22Rv1 (cell line): ENCODE measurements at regions not wholly inside any gene's neighbourhood (a gene's known extent, or its start where the extent isn't known, plus 50 kb on each side); places are given as distances from the start of the nearest gene placed in this dataset.
"Not testable (repeated sequence)": the region's sequence is repeated elsewhere in the genome, so short reads cannot be mapped to it uniquely, and the experiment has no call there.

Source experiments
- H3K27ac ChIP-seq: fragments of 450-650 bp; 2 replicates; pipeline ENCODE4 v1.5.1; 2017
- TF ChIP-seq, protein P1 (sequence below): fragments of 450-650 bp; IDR thresholded peaks from 2 replicates; pipeline ENCODE4 v1.5.1; 2017; ENCODE audit warnings: mild to moderate bottlenecking

- not testable (repeated sequence) for H3K27ac ChIP-seq
Measured at GRCh38 chrY:11151724-11152123, 1549.3 kb upstream of the USP9Y start.

- not testable (repeated sequence) for H3K27ac ChIP-seq
- TF ChIP-seq, protein P1, sequence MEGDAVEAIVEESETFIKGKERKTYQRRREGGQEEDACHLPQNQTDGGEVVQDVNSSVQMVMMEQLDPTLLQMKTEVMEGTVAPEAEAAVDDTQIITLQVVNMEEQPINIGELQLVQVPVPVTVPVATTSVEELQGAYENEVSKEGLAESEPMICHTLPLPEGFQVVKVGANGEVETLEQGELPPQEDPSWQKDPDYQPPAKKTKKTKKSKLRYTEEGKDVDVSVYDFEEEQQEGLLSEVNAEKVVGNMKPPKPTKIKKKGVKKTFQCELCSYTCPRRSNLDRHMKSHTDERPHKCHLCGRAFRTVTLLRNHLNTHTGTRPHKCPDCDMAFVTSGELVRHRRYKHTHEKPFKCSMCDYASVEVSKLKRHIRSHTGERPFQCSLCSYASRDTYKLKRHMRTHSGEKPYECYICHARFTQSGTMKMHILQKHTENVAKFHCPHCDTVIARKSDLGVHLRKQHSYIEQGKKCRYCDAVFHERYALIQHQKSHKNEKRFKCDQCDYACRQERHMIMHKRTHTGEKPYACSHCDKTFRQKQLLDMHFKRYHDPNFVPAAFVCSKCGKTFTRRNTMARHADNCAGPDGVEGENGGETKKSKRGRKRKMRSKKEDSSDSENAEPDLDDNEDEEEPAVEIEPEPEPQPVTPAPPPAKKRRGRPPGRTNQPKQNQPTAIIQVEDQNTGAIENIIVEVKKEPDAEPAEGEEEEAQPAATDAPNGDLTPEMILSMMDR = peak; percentile 61
Measured at GRCh38 chrY:11156100-11156499, 1544.9 kb upstream of the USP9Y start.

DNA sequence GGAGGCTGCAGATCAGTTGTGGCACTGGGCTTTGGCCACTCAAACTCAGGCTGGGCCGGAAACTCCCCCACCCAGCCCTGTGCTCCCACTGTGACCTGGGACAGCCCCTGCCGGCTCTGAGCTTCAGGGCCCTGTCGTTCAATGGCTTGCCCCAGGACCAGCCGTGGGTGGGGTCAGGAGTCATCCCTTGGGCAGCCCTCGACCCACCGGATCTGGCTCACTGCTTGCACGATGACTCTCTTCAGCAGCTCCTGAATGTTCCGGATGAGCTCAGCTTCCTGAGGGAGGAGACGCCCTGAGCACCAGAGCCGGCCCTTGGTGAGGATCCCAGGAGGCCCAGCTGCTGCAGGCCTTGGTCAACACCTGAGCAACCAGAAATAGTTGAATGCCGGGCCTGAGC lies 1544.2 kb upstream of the USP9Y start:
- not testable (repeated sequence) for H3K27ac ChIP-seq

- not testable (repeated sequence) for H3K27ac ChIP-seq
Measured at GRCh38 chrY:11177033-11177432, 1524.0 kb upstream of the USP9Y start.

GRCh38 chrY:11201133-11201532 lies 1499.9 kb upstream of the USP9Y start:
- H3K27ac ChIP-seq = not testable (repeated sequence)

GRCh38 chrY:11214851-11215250 lies 1486.2 kb upstream of the USP9Y start:
- H3K27ac ChIP-seq = peak overlapping the region; percentile 22; the same call in 1 of the 2 replicates
